Mesendoderm (in vitro differentiated cells): ENCODE measurements at regions not wholly inside any gene's neighbourhood (a gene's known extent, or its start where the extent isn't known, plus 50 kb on each side); places are given as distances from the start of the nearest gene placed in this dataset.

Experiments used
- DNase-seq: peaks from one replicate; pipeline ENCODE4 v3.0.0; 2013
- H2AK5ac ChIP-seq: 2 replicates; pipeline ENCODE4 v1.6.1; 2013; ENCODE audit warnings: low read length, inconsistent platforms
- H2BK120ac ChIP-seq: 2 replicates; pipeline ENCODE4 v1.6.1; 2013; ENCODE audit warnings: low read depth, mild to moderate bottlenecking, low read length, moderate library complexity, mixed read lengths
- H2BK15ac ChIP-seq: replicated peaks from 2 replicates; pipeline ENCODE4 v1.6.1; 2013; ENCODE audit warnings: low read depth, mild to moderate bottlenecking, moderate library complexity
- H2BK5ac ChIP-seq: 2 replicates; pipeline ENCODE4 v1.6.1; 2013; ENCODE audit warnings: low read length, inconsistent platforms
- H3K18ac ChIP-seq: 2 replicates; pipeline ENCODE4 v1.6.1; 2013; ENCODE audit warnings: mild to moderate bottlenecking, low read length, mixed read lengths
- H3K23ac ChIP-seq: one replicate; pipeline ENCODE4 v1.6.1; 2013; ENCODE audit warnings: low read length
- H3K27ac ChIP-seq: 2 replicates; pipeline ENCODE4 v1.5.1; 2013; ENCODE audit warnings: low read depth, mild to moderate bottlenecking, inconsistent platforms, low read length, moderate library complexity
- H3K27me3 ChIP-seq: 2 replicates; pipeline ENCODE4 v1.6.1; 2013; ENCODE audit warnings: low read length, control low read depth, mild to moderate bottlenecking, inconsistent platforms; ENCODE audit not compliant: insufficient read depth, poor library complexity
- H3K36me3 ChIP-seq: 2 replicates; pipeline ENCODE4 v1.6.1; 2013; ENCODE audit warnings: low read length, inconsistent platforms; ENCODE audit not compliant: control insufficient read depth, insufficient read depth
- H3K4ac ChIP-seq: one replicate; pipeline ENCODE4 v1.6.1; 2013; ENCODE audit warnings: low read depth, mild to moderate bottlenecking, low read length, moderate library complexity
- H3K4me1 ChIP-seq: 2 replicates; pipeline ENCODE4 v1.6.1; 2013; ENCODE audit warnings: low read depth, low read length, inconsistent platforms; ENCODE audit not compliant: control insufficient read depth
- H3K4me2 ChIP-seq: 2 replicates; pipeline ENCODE4 v1.6.1; 2013; ENCODE audit warnings: low read length
- H3K4me3 ChIP-seq: 2 replicates; pipeline ENCODE4 v1.5.1; 2013; ENCODE audit warnings: mild to moderate bottlenecking, low read length
- H3K56ac ChIP-seq: one replicate; pipeline ENCODE4 v1.6.1; 2013; ENCODE audit warnings: low read length
- H3K79me1 ChIP-seq: 2 replicates; pipeline ENCODE4 v1.6.1; 2013; ENCODE audit warnings: low read length, inconsistent platforms
- H3K79me2 ChIP-seq: 2 replicates; pipeline ENCODE4 v1.6.1; 2013; ENCODE audit warnings: mild to moderate bottlenecking, low read length; ENCODE audit not compliant: control insufficient read depth, insufficient read depth
- H3K9ac ChIP-seq: 2 replicates; pipeline ENCODE4 v1.6.1; 2013; ENCODE audit warnings: low read length, inconsistent platforms
- H4K5ac ChIP-seq: one replicate; pipeline ENCODE4 v1.6.1; 2013; ENCODE audit warnings: low read length
- H4K8ac ChIP-seq: one replicate; pipeline ENCODE4 v1.6.1; 2013; ENCODE audit warnings: low read depth, mild to moderate bottlenecking, control low read depth, low read length, moderate library complexity
- WGBS: extraction: QIAGEN DNeasy Blood & Tissue Kit; methylation state at CpG from one replicate; pipeline ENCODE4 v1.1.7; 2013; ENCODE audit warnings: low lambda C conversion rate, missing lambda C conversion rate; ENCODE audit not compliant: insufficient coverage; ENCODE audit errors: extremely low coverage; 5-methylcytosine and 5-hydroxymethylcytosine counted together

GRCh38 chr10:21069929-21070700, 173.0 kb upstream of the NEBL start:
- H2BK5ac ChIP-seq = no peak overlapping the region
- no peak overlapping the region for H3K9ac ChIP-seq
- no peak overlapping the region for H3K23ac ChIP-seq
- H3K56ac ChIP-seq = no peak overlapping the region
- H3K27ac ChIP-seq = no peak overlapping the region
- H2BK120ac ChIP-seq = no peak overlapping the region
- H3K4me3 ChIP-seq = no peak overlapping the region
- H3K4me1 ChIP-seq = no peaks in the 10 kb centered on the region
- no peak overlapping the region for H4K8ac ChIP-seq
- H2AK5ac ChIP-seq = no peak overlapping the region
- H3K4ac ChIP-seq = no peak overlapping the region
- peak; percentile 31 for DNase-seq
- no peak overlapping the region for H4K5ac ChIP-seq
- WGBS = no CpG with 5 or more reads among the region's 10 CpGs
- H3K4me2 ChIP-seq = no peak overlapping the region
- no peaks in the 10 kb centered on the region for H3K36me3 ChIP-seq
- H3K79me1 ChIP-seq = no peaks in the 10 kb centered on the region
- H3K79me2 ChIP-seq = no peaks in the 10 kb centered on the region
- H3K18ac ChIP-seq = no peak overlapping the region
- H2BK15ac ChIP-seq = no peak overlapping the region
- no peaks in the 10 kb centered on the region for H3K27me3 ChIP-seq

GRCh38 chr10:21069278-21069677, 172.2 kb upstream of the NEBL start:
- no peaks in the 10 kb centered on the region for H3K79me1 ChIP-seq
- no peak overlapping the region for H4K8ac ChIP-seq
- no peaks in the 10 kb centered on the region for H3K36me3 ChIP-seq
- no peak overlapping the region for H4K5ac ChIP-seq
- no peaks in the 10 kb centered on the region for H3K79me2 ChIP-seq
- no peaks in the 10 kb centered on the region for H3K4me1 ChIP-seq
- H3K18ac ChIP-seq = no peak overlapping the region
- no peak overlapping the region for H3K9ac ChIP-seq
- no peak overlapping the region for H3K23ac ChIP-seq
- no peak overlapping the region for H3K4me2 ChIP-seq
- H3K4me3 ChIP-seq = no peak overlapping the region
- DNase-seq = no peak
- H3K56ac ChIP-seq = no peak overlapping the region
- no CpG with 5 or more reads among the region's 5 CpGs for WGBS
- no peak overlapping the region for H2AK5ac ChIP-seq
- H2BK120ac ChIP-seq = no peak overlapping the region
- H3K4ac ChIP-seq = no peak overlapping the region
- no peaks in the 10 kb centered on the region for H3K27me3 ChIP-seq
- no peak overlapping the region for H2BK15ac ChIP-seq
- no peak overlapping the region for H3K27ac ChIP-seq
- H2BK5ac ChIP-seq = no peak overlapping the region

DNA sequence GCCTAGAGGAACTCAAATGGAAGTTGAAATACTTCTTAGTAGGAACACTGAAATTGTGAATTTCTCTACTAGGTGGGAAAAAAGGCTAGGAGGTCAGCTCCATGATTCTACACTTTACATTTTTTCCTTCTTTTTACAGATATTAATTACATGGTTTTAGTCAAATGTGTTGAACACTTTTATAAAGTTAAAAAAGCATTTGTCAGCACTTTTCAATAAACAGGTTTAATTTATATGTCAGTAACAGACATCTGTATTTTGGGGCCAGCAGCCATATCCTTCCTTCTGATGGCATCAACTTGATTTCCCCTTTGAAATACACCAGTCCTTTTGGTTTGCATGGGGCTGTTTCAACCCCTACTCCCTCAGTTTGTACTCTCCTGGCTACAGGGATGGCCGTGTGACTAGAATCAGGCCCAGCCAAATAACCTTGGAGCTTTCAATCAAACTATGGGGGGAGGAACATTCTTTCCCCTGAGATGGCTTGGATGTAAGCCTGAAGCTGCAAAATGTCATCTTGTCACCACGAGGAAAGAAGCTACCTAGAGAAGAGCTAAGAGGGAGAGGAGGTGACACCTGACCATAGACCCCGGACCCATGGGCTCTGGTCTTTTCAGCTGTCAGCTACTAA, 171.0 kb upstream of the NEBL start:
- H3K79me2 ChIP-seq = no peaks in the 10 kb centered on the region
- H3K18ac ChIP-seq = no peak overlapping the region
- H3K79me1 ChIP-seq = no peaks in the 10 kb centered on the region
- H4K8ac ChIP-seq = no peak overlapping the region
- H3K4ac ChIP-seq = no peak overlapping the region
- H2BK120ac ChIP-seq = no peak overlapping the region
- H3K4me2 ChIP-seq = no peak overlapping the region
- H3K27me3 ChIP-seq = no peaks in the 10 kb centered on the region
- no peak overlapping the region for H2AK5ac ChIP-seq
- no CpG with 5 or more reads among the region's 3 CpGs for WGBS
- H3K23ac ChIP-seq = no peak overlapping the region
- no peak overlapping the region for H3K9ac ChIP-seq
- no peak overlapping the region for H3K4me3 ChIP-seq
- no peak overlapping the region for H2BK15ac ChIP-seq
- H3K36me3 ChIP-seq = no peaks in the 10 kb centered on the region
- no peaks in the 10 kb centered on the region for H3K4me1 ChIP-seq
- H3K56ac ChIP-seq = no peak overlapping the region
- H3K27ac ChIP-seq = no peak overlapping the region
- no peak overlapping the region for H4K5ac ChIP-seq
- no peak for DNase-seq
- H2BK5ac ChIP-seq = no peak overlapping the region

DNA sequence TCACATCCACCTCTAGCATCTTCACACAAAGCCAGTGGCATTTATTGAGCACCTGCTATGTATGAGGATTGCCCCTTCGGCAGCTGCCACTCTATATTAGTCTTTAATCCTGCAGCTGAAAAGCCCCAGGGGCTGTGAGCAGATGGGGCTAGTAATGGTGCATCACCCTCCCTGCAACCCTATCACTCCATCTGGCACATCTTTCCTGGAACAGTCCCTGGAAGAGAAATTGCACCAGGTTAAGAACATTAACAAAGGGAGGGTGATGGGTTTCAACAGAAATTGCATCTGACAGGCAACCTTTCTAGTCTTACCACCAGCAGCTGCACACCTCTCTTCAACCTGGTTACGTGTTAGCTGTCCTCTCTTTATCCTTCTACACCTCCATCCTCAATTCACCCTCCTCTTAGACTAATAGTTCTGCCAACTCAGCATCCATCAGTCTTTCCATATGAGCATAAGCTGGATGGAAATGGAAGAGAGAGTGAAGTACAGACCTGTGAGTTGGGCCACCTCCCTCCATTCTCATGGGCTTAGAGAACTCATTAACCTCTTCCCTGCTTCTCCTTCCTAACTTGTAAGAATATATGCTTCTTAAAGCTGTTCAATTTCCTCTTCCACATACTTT, 168.6 kb upstream of the NEBL start:
- no peak overlapping the region for H3K23ac ChIP-seq
- H3K56ac ChIP-seq = no peak overlapping the region
- no peak overlapping the region for H2BK5ac ChIP-seq

GRCh38 chr10:21061982-21062381, 164.9 kb upstream of the NEBL start:
- Histone ChIP-seq H2AK5ac (no peak overlapping the region), H2BK5ac (no peak overlapping the region), H3K9ac (no peak overlapping the region), H2BK120ac (no peak overlapping the region), H3K4me1 (no peaks in the 10 kb centered on the region), H3K56ac (no peak overlapping the region), H3K4ac (no peak overlapping the region), H4K8ac (no peak overlapping the region), H2BK15ac (no peak overlapping the region), H3K27me3 (no peaks in the 10 kb centered on the region), H4K5ac (no peak overlapping the region), H3K23ac (no peak overlapping the region), H3K36me3 (no peaks in the 10 kb centered on the region), H3K79me2 (no peaks in the 10 kb centered on the region), H3K4me3 (no peak overlapping the region), H3K79me1 (no peaks in the 10 kb centered on the region), H3K27ac (no peak overlapping the region), H3K4me2 (no peak overlapping the region), H3K18ac (no peak overlapping the region)
- no CpG with 5 or more reads among the region's 4 CpGs for WGBS
- DNase-seq = no peak

More for the DNA sequence above, 168.6 kb upstream of the NEBL start:
- WGBS = no CpG with 5 or more reads among the region's 2 CpGs
- Histone ChIP-seq H3K4me3 (no peak overlapping the region), H3K4me2 (no peak overlapping the region), H3K9ac (no peak overlapping the region), H3K27ac (no peak overlapping the region), H2BK15ac (no peak overlapping the region), H3K36me3 (no peaks in the 10 kb centered on the region), H2BK120ac (no peak overlapping the region), H4K5ac (no peak overlapping the region), H2AK5ac (no peak overlapping the region), H4K8ac (no peak overlapping the region), H3K79me2 (no peaks in the 10 kb centered on the region), H3K4me1 (no peaks in the 10 kb centered on the region), H3K79me1 (no peaks in the 10 kb centered on the region), H3K18ac (no peak overlapping the region), H3K27me3 (no peaks in the 10 kb centered on the region), H3K4ac (no peak overlapping the region)
- no peak for DNase-seq
